ENCODE measurements at regions not wholly inside any gene's neighbourhood (a gene's known extent, or its start where the extent isn't known, plus 50 kb on each side); places are given as distances from the start of the nearest gene placed in this dataset.

DNA sequence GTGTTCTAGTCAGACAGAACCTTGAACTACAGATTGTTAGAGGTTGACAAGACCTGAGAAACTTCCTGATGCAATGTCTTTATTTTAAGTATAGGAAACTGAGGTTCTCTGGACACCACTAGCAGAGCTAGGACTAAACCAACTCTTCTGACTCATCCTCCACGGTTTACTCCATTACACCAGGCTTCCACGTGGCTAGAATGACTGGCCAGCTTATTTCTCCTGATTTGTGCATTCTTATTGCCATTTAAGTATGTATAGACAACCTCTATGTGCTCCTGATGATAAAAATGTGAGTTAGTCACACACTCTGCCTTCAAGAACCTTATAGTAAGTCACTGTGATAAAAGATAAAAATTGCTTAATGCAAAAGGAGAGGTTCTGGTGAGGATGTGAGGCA is 182.7 kb downstream of the MEX3B start:
- TF ChIP-seq, protein P1, sequence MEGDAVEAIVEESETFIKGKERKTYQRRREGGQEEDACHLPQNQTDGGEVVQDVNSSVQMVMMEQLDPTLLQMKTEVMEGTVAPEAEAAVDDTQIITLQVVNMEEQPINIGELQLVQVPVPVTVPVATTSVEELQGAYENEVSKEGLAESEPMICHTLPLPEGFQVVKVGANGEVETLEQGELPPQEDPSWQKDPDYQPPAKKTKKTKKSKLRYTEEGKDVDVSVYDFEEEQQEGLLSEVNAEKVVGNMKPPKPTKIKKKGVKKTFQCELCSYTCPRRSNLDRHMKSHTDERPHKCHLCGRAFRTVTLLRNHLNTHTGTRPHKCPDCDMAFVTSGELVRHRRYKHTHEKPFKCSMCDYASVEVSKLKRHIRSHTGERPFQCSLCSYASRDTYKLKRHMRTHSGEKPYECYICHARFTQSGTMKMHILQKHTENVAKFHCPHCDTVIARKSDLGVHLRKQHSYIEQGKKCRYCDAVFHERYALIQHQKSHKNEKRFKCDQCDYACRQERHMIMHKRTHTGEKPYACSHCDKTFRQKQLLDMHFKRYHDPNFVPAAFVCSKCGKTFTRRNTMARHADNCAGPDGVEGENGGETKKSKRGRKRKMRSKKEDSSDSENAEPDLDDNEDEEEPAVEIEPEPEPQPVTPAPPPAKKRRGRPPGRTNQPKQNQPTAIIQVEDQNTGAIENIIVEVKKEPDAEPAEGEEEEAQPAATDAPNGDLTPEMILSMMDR (IDR thresholded peaks at IDR 0.05) = no peak
- no peak for TF ChIP-seq ZFX (IDR thresholded peaks at IDR 0.05; ENCODE audit: borderline replicate concordance)
- no peak overlapping the region for H3K27ac ChIP-seq

DNA sequence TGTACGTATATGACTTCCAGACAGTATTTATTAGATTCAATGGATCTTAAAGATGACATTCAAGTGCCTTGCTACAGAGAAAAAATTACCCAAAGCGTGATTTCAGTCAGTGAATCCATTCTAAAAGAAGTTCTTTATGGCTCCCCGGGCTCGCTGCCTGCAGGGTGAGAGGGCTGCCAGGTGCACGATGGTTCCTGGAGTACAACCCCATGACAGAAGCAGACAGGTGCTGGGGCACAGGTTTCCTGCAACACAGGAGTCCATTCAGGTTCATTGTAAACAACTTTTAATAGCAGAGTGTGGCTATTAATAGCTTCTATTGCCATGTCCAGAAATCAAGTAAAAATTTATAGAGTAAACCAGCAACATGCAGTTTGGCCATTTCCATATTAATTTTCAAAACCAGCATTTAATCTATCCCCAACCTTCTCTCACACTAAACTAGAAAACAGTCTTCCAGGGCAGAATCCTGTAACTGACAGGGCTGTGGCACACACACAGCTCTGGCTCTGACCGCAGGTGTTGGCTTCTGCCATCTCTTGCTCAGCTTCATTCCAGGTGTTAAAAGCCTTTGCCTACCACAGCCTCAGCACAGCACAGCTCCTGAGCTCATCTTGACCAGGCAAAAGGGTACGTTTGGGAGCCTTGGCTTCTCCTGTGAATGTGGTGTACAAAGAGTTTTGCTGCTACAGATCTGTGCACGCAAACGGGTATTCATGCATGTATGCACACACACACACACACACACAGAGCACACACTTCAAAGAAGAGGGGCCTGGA is 185.9 kb downstream of the MEX3B start:
- H3K27ac ChIP-seq = peak overlapping the region; percentile 20; the same call in 1 of the 2 replicates
- TF ChIP-seq ZFX (IDR thresholded peaks at IDR 0.05; ENCODE audit: borderline replicate concordance) = no peak
- TF ChIP-seq, protein P1 (IDR thresholded peaks at IDR 0.05) = no peak

DNA sequence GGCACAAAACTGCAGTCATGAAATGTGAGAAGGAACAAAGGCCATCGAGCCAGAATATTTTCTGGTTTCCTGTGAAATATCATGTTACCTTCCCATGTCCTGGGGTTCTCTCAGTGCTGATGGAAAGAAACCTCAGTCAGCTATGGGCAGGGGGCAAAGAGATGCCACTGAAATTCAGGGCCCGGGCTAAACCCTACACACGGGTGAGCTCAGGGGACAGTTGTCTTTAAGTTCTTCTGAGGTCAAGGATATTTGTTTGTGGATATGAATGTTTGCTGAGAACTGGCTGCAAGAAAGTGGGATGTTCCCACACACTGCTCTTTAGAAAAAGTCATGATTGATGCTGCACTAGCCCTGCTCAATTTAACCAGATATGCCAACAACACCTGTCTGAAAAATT is 187.2 kb downstream of the MEX3B start:
- no peak overlapping the region for H3K27ac ChIP-seq
- TF ChIP-seq, protein P1 (IDR thresholded peaks at IDR 0.05) = no peak
- TF ChIP-seq ZFX (IDR thresholded peaks at IDR 0.05; ENCODE audit: borderline replicate concordance) = no peak

DNA sequence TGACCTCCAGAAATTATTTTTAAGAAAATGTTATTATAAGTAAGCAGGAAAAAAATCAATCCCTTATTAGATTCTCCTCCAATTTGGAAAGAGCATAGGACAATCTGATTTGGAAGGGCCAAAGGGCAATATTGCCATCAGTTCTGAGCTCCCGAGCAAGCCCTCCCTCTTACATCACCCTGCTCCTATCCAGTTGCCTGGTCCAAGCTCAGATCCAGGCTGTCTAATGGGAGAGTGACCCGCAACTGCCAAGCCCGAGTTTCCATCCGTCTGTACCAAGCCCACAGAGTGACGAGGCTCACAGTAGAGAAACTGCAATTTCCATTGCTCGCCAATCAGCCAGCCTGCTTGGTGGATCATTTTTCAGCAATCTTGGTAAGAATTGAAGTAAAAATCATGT is 187.7 kb downstream of the MEX3B start:
- TF ChIP-seq, protein P1 (IDR thresholded peaks at IDR 0.05) = no peak
- no peak for TF ChIP-seq ZFX (IDR thresholded peaks at IDR 0.05; ENCODE audit: borderline replicate concordance)
- no peak overlapping the region for H3K27ac ChIP-seq

DNA sequence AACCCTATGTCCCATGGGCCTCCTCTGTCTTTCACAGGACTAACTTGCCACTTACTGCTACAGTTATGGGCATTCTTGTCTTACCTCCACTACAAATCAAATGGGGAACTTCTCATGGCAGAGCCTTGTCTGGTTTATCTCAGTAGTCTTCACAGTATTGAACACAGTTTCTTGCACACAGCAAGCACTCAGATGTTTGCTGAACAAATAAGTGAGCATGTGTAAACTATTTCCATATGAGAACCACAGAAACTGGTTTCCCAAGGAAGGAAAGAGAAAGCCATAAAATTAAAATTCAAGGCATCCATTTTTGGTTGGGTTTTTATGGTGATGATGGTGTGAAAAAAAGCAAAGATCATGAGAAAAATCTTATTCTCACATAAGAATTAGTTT is 189.2 kb downstream of the MEX3B start:
- no peak for TF ChIP-seq ZFX (IDR thresholded peaks at IDR 0.05; ENCODE audit: borderline replicate concordance)
- TF ChIP-seq, protein P1 (IDR thresholded peaks at IDR 0.05) = no peak
- no peak overlapping the region for H3K27ac ChIP-seq

DNA sequence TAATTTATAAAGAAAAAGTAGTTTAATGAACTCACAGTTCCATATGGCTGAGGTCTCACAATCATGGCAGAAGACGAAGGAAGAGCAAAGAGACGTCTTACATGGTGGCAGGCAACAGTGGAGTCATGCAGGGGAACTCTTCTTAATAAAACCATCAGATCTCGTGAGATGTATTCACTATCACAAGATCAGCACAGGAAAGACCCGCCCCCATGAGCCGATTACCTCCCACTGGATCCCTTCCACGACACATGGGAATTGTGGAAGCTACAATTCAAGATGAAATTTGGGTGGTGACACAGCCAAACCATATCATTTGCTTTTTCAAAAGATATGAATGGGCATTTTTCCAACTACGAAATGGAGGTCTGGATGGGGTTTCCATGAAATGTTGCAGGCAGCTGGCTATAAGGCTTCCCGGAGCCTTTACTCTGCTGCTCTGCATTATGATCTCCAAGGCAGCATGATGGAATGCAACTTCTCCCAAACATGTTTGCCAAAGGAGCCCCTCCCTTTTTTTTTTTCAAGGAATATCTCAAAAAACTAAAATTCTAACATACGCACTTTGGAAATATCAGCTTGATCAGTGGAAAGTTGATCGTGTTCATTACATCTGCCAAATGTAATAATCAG is 189.7 kb downstream of the MEX3B start:
- TF ChIP-seq ZFX (IDR thresholded peaks at IDR 0.05; ENCODE audit: borderline replicate concordance) = no peak
- TF ChIP-seq, protein P1 (IDR thresholded peaks at IDR 0.05) = no peak
- no peak overlapping the region for H3K27ac ChIP-seq

DNA sequence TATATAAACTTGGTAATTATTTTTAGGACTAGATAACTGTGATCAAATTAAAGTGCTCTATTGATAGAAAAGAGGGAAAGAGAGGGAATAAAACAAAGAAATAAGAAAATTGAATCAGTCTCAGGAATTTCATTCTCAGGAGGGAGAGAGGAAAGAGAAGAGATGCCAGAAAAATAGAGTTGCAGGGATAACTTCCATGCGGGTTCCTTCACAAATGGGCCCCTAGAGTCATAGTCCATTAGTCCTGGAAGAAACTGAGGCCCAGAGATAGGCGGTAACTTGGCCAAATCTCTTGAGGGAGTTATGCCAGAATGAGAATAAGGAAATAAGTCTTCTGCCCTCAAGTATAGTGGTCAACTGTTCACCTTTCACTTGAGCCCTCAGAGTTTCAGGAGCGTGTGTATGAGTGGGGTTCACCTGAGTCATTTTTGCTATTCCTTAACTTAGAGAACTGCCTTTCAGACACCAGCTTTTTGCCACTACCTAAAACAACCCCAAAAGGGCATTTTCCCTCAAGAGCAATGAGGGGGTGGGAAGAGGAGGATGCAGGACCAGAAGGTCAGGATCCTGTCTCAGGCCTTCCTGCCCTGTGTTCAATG is 192.6 kb downstream of the MEX3B start:
- TF ChIP-seq, protein P1 (IDR thresholded peaks at IDR 0.05) = no peak
- TF ChIP-seq ZFX (IDR thresholded peaks at IDR 0.05; ENCODE audit: borderline replicate concordance) = no peak

More for the DNA sequence above, 192.6 kb downstream of the MEX3B start:
- H3K27ac ChIP-seq = no peak overlapping the region
